ENCODE measurements at regions not wholly inside any gene's neighbourhood (a gene's known extent, or its start where the extent isn't known, plus 50 kb on each side); places are given as distances from the start of the nearest gene placed in this dataset.

GRCh38 chr9:105835721-105836120 lies 141.4 kb downstream of the TMEM38B start:
- intact Hi-C loops (cut with micrococcal nuclease) (no loop called here), dilution Hi-C loops (cut with MboI; ENCODE audit: extremely low pct_ligation_motif_present, low sequenced_read_pairs) (no loop called here)
- POLR2A ChIA-PET: interaction anchor here (0.6 kb wide), 1 partner anchor 1425 kb away, joined by 4 read pairs; no protein-coding TSS in a partner anchor
- Histone ChIP-seq H3K36me3 (ENCODE audit: control insufficient read depth in 2 of 2, extremely low read depth in 1 of 2, insufficient read depth in 2 of 2, low read length in 2 of 2) (no peaks in the 10 kb centered on the region), H3K4me3 (replicated peaks in 1 of 3; ENCODE audit: insufficient read depth in 1 of 3, low read depth in 1 of 3, low read length in 3 of 3) (no peak overlapping the region), H3K4me2 (ENCODE audit: insufficient read depth, low read length) (no peak overlapping the region), H4K20me1 (replicated peaks; ENCODE audit: control insufficient read depth, extremely low read depth, insufficient read depth, low read length) (no peaks in the 10 kb centered on the region), H3K27me3 (ENCODE audit: control insufficient read depth in 2 of 2, insufficient read depth in 2 of 2, low read length in 2 of 2) (no peaks in the 10 kb centered on the region), H3K79me2 (ENCODE audit: control insufficient read depth, insufficient read depth, low read length) (no peaks in the 10 kb centered on the region), H3K27ac (ENCODE audit: insufficient read depth, low read depth, low read length) (no peak overlapping the region), H3K9me3 (replicated peaks; ENCODE audit: control insufficient read depth, insufficient read depth, low read length) (no peaks in the 10 kb centered on the region), H3K4me1 (ENCODE audit: control insufficient read depth, extremely low read depth, insufficient read depth, low read length) (no peaks in the 10 kb centered on the region), H3K9me1 (replicated peaks; ENCODE audit: control insufficient read depth, extremely low read depth, insufficient read depth, low read length) (no peaks in the 10 kb centered on the region), H2AFZ (ENCODE audit: low read depth, low read length) (no peak overlapping the region), H3K9ac (replicated peaks; ENCODE audit: extremely low read depth, insufficient read depth, low read length) (no peak overlapping the region)
- FAIRE-seq (no peak), DNase-seq (ENCODE audit: low read depth, low spot score) (no peak)
- CTCF ChIA-PET: interaction anchor here (1.9 to 3.2 kb wide), 2 partner anchors 46 to 1336 kb away, joined by 4 to 10 read pairs; no protein-coding TSS in a partner anchor
- TF ChIP-seq MYC (IDR thresholded peaks at IDR 0.05; ENCODE audit: low read depth, low read length): no peak
- no peak for TF ChIP-seq POLR2AphosphoS5 (IDR thresholded peaks at IDR 0.05; ENCODE audit: insufficient read depth, low read depth, low read length)
- no TSS peak for BruUV-seq (replicated peaks)

- CTCF ChIA-PET: interaction anchor here (1.4 to 3.2 kb wide), 3 partner anchors 45 to 1335 kb away, joined by 4 to 10 read pairs (median 5); no protein-coding TSS in a partner anchor
- no peak overlapping the region for H2AFZ ChIP-seq (ENCODE audit: low read depth, low read length)
- no TSS peak for BruUV-seq (replicated peaks)
These were observed 142.8 kb downstream of the TMEM38B start for GRCh38 chr9:105836936-105837660.

More at GRCh38 chr9:105836936-105837660, 142.8 kb downstream of the TMEM38B start:
- DNase-seq (ENCODE audit: low read depth, low spot score) (no peak), FAIRE-seq (no peak)
- no peak overlapping the region for H3K4me2 ChIP-seq (ENCODE audit: insufficient read depth, low read length)
- H3K9ac ChIP-seq (replicated peaks; ENCODE audit: extremely low read depth, insufficient read depth, low read length): no peak overlapping the region
- no peaks in the 10 kb centered on the region for H3K27me3 ChIP-seq (ENCODE audit: control insufficient read depth in 2 of 2, insufficient read depth in 2 of 2, low read length in 2 of 2)
- intact Hi-C loops (cut with micrococcal nuclease): no loop called here
- POLR2A ChIA-PET: no interaction called here
- H3K9me1 ChIP-seq (replicated peaks; ENCODE audit: control insufficient read depth, extremely low read depth, insufficient read depth, low read length): no peaks in the 10 kb centered on the region
- H3K4me3 ChIP-seq (replicated peaks in 1 of 3; ENCODE audit: insufficient read depth in 1 of 3, low read depth in 1 of 3, low read length in 3 of 3): no peak overlapping the region
- TF ChIP-seq JUN (IDR thresholded peaks at IDR 0.05; ENCODE audit: borderline replicate concordance, insufficient read depth, insufficient read length, low read depth) (no peak), MYC (IDR thresholded peaks at IDR 0.05; ENCODE audit: low read depth, low read length) (no peak), POLR2AphosphoS5 (IDR thresholded peaks at IDR 0.05; ENCODE audit: insufficient read depth, low read depth, low read length) (no peak), POLR2A (IDR thresholded peaks at IDR 0.05; ENCODE audit: low read depth, low read length) (no peak), GATA2 (IDR thresholded peaks at IDR 0.05; ENCODE audit: insufficient read depth, insufficient read length, low read depth, low read length) (no peak), FOS (IDR thresholded peaks at IDR 0.05; ENCODE audit: borderline replicate concordance, insufficient read depth, low read length) (no peak), EZH2 (IDR thresholded peaks at IDR 0.05; ENCODE audit: borderline replicate concordance, low read depth, low read length, severe bottlenecking) (no peak)
- TF ChIP-seq, protein P1, sequence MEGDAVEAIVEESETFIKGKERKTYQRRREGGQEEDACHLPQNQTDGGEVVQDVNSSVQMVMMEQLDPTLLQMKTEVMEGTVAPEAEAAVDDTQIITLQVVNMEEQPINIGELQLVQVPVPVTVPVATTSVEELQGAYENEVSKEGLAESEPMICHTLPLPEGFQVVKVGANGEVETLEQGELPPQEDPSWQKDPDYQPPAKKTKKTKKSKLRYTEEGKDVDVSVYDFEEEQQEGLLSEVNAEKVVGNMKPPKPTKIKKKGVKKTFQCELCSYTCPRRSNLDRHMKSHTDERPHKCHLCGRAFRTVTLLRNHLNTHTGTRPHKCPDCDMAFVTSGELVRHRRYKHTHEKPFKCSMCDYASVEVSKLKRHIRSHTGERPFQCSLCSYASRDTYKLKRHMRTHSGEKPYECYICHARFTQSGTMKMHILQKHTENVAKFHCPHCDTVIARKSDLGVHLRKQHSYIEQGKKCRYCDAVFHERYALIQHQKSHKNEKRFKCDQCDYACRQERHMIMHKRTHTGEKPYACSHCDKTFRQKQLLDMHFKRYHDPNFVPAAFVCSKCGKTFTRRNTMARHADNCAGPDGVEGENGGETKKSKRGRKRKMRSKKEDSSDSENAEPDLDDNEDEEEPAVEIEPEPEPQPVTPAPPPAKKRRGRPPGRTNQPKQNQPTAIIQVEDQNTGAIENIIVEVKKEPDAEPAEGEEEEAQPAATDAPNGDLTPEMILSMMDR (IDR thresholded peaks at IDR 0.05; ENCODE audit: extremely low read depth in 1 of 2, insufficient read depth in 1 of 2, low read depth in 1 of 2, low read length in 2 of 2): no peak
- TF ChIP-seq, protein P2, sequence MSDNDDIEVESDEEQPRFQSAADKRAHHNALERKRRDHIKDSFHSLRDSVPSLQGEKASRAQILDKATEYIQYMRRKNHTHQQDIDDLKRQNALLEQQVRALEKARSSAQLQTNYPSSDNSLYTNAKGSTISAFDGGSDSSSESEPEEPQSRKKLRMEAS (IDR thresholded peaks at IDR 0.05; ENCODE audit: insufficient read depth, insufficient read length): no peak
- no peaks in the 10 kb centered on the region for H3K9me3 ChIP-seq (replicated peaks; ENCODE audit: control insufficient read depth, insufficient read depth, low read length)
- H3K36me3 ChIP-seq (ENCODE audit: control insufficient read depth in 2 of 2, extremely low read depth in 1 of 2, insufficient read depth in 2 of 2, low read length in 2 of 2): no peaks in the 10 kb centered on the region
- no peaks in the 10 kb centered on the region for H3K4me1 ChIP-seq (ENCODE audit: control insufficient read depth, extremely low read depth, insufficient read depth, low read length)
- H3K79me2 ChIP-seq (ENCODE audit: control insufficient read depth, insufficient read depth, low read length): no peaks in the 10 kb centered on the region
- no peak overlapping the region for H3K27ac ChIP-seq (ENCODE audit: insufficient read depth, low read depth, low read length)
- dilution Hi-C loops (cut with MboI; ENCODE audit: extremely low pct_ligation_motif_present, low sequenced_read_pairs): no loop called here
- H4K20me1 ChIP-seq (replicated peaks; ENCODE audit: control insufficient read depth, extremely low read depth, insufficient read depth, low read length): no peaks in the 10 kb centered on the region
